ENCODE measurements at regions not wholly inside any gene's neighbourhood (a gene's known extent, or its start where the extent isn't known, plus 50 kb on each side); places are given as distances from the start of the nearest gene placed in this dataset.

DNA sequence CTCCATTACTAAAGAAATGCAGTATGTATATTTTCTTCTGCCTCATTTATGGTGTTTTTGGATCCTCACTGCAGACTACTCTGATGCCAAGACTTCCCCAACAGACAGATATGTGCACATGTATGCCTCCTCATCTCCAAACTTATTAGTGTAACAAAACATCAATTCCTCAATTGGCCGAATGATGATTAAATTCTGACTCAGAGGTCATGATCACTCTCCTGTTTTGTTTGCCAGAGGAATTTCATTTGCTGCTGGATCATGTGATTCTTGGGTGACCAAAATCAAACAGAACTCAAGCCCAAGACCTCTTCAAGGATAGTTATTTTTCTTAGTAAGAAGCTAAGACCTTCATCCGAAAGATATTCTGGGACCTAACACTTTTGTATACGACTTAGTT lies 227.6 kb downstream of the LMO4 start:
- no peaks in the 10 kb centered on the region for H3K9me3 Mint-ChIP-seq
- no peak overlapping the region for H3K27ac Mint-ChIP-seq
- no peaks in the 10 kb centered on the region for H3K36me3 Mint-ChIP-seq
- H3K4me1 Mint-ChIP-seq, result no peaks in the 10 kb centered on the region
- ATAC-seq, result no peak
- H3K27me3 Mint-ChIP-seq, result no peaks in the 10 kb centered on the region
- no peak overlapping the region for H3K4me3 Mint-ChIP-seq

- no peaks in the 10 kb centered on the region for H3K9me3 Mint-ChIP-seq
- no peaks in the 10 kb centered on the region for H3K27me3 Mint-ChIP-seq
- ATAC-seq, result no peak
- no peaks in the 10 kb centered on the region for H3K4me1 Mint-ChIP-seq
- H3K4me3 Mint-ChIP-seq, result no peak overlapping the region
- no peaks in the 10 kb centered on the region for H3K36me3 Mint-ChIP-seq
- no peak overlapping the region for H3K27ac Mint-ChIP-seq
Measured at GRCh38 chr1:87558921-87559320, 230.2 kb downstream of the LMO4 start.

GRCh38 chr1:87560137-87560536 lies 231.5 kb downstream of the LMO4 start:
- Mint-ChIP-seq H3K4me1 (no peaks in the 10 kb centered on the region), H3K4me3 (no peak overlapping the region), H3K9me3 (no peaks in the 10 kb centered on the region), H3K27ac (no peak overlapping the region), H3K36me3 (no peaks in the 10 kb centered on the region), H3K27me3 (no peaks in the 10 kb centered on the region)
- ATAC-seq, result no peak

GRCh38 chr1:87560601-87561360 lies 232.1 kb downstream of the LMO4 start:
- Mint-ChIP-seq H3K4me1 (no peaks in the 10 kb centered on the region), H3K4me3 (no peak overlapping the region), H3K36me3 (no peaks in the 10 kb centered on the region), H3K27me3 (no peaks in the 10 kb centered on the region), H3K9me3 (no peaks in the 10 kb centered on the region), H3K27ac (no peak overlapping the region)
- ATAC-seq, result no peak

DNA sequence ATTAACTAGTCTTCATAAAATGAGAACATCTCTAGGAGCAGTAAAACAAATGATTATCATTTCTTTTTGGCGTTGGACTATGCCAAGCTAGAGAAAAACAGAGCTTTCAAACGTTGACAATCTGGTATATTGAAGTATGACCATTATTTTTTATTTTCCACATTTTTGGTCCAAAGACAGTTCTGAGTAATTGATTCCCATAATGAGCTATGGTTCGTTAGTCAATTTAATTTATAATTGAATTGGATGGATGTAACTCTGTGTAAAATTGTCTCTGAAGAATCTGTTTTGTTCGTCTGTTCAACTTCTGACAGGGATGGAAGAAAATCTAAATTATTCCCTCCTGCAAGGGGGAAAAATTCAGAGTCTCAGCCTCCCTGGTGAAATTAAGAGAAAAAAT lies 234.5 kb downstream of the LMO4 start:
- H3K4me1 Mint-ChIP-seq, result no peaks in the 10 kb centered on the region
- H3K27me3 Mint-ChIP-seq, result no peaks in the 10 kb centered on the region
- H3K36me3 Mint-ChIP-seq, result no peaks in the 10 kb centered on the region
- H3K4me3 Mint-ChIP-seq, result no peak overlapping the region
- ATAC-seq, result no peak
- H3K27ac Mint-ChIP-seq, result no peak overlapping the region
- no peaks in the 10 kb centered on the region for H3K9me3 Mint-ChIP-seq

GRCh38 chr1:87565861-87566260 lies 237.2 kb downstream of the LMO4 start:
- Mint-ChIP-seq H3K4me3 (no peak overlapping the region), H3K4me1 (no peaks in the 10 kb centered on the region), H3K27me3 (no peaks in the 10 kb centered on the region), H3K27ac (no peak overlapping the region), H3K36me3 (no peaks in the 10 kb centered on the region), H3K9me3 (no peaks in the 10 kb centered on the region)
- ATAC-seq, result no peak

GRCh38 chr1:87568005-87568404 lies 239.3 kb downstream of the LMO4 start:
- H3K4me1 Mint-ChIP-seq, result no peaks in the 10 kb centered on the region
- no peak overlapping the region for H3K27ac Mint-ChIP-seq
- no peaks in the 10 kb centered on the region for H3K36me3 Mint-ChIP-seq
- no peaks in the 10 kb centered on the region for H3K9me3 Mint-ChIP-seq
- no peak for ATAC-seq
- H3K27me3 Mint-ChIP-seq, result no peaks in the 10 kb centered on the region
- H3K4me3 Mint-ChIP-seq, result no peak overlapping the region

DNA sequence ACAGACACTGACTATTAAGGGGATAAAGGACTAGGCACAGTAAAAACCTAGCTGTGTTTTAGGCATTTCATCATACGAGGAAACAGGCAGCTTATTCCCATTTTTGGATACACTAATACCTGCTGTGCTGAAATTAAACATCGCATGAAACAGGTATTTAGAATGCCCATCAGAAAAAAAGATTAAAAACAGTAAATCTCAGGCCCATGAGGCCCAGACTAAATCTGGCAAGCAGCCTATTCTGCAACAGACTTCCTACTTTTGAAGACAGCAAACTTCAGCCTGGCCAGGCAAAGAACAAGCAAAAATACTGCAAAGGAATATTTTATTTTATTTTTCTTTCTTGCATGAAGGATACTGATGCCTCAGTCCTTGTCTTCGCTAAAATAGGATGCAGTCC lies 240.2 kb downstream of the LMO4 start:
- no peaks in the 10 kb centered on the region for H3K27me3 Mint-ChIP-seq
- H3K27ac Mint-ChIP-seq, result no peak overlapping the region
- H3K36me3 Mint-ChIP-seq, result no peaks in the 10 kb centered on the region
- no peaks in the 10 kb centered on the region for H3K4me1 Mint-ChIP-seq
- ATAC-seq, result no peak
- no peaks in the 10 kb centered on the region for H3K9me3 Mint-ChIP-seq
- H3K4me3 Mint-ChIP-seq, result no peak overlapping the region

DNA sequence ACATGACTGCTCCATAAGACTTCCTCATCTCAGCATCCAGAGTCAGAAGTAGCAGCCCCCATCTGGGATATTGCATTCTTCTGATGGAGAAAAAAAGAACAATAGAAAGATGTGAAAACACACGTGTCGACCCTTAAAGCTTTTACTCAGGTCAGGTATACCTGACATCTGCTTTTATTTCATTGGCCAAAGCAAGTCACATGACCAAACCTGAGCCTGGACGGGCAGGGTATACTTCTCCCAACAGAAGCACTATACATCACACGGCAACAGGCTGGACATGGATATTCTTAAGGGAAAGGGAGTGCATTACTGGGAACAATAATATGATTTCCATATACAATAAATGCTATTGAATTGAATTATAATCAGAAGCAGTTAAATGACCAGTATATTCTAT lies 243.3 kb downstream of the LMO4 start:
- Mint-ChIP-seq H3K27me3 (no peaks in the 10 kb centered on the region), H3K4me1 (no peaks in the 10 kb centered on the region)

DNA sequence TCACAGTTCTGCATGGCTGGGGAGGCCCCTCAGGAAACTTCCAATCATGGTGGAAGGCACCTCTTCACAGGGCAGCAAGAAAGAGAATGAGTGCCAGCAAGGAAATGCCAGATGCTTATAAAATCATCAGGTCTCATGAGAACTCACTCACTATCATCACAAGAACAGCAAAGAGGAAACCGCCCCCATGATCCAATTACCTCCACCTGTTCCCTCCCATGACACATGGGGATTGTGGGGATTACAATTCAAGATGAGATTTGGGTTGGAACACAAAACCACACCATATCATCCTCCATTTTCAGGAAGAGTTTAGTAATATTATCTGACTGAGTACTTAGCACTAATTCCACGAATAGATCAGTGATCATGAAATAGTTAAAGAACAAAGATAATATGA lies 244.2 kb downstream of the LMO4 start:
- Mint-ChIP-seq H3K4me1 (no peaks in the 10 kb centered on the region), H3K27ac (no peak overlapping the region), H3K27me3 (no peaks in the 10 kb centered on the region), H3K9me3 (no peaks in the 10 kb centered on the region), H3K4me3 (no peak overlapping the region), H3K36me3 (no peaks in the 10 kb centered on the region)
- ATAC-seq, result no peak

More for the DNA sequence above, 243.3 kb downstream of the LMO4 start:
- no peaks in the 10 kb centered on the region for H3K9me3 Mint-ChIP-seq
- H3K36me3 Mint-ChIP-seq, result no peaks in the 10 kb centered on the region
- no peak overlapping the region for H3K27ac Mint-ChIP-seq
- no peak for ATAC-seq
- H3K4me3 Mint-ChIP-seq, result no peak overlapping the region

- no peak overlapping the region for H3K4me3 Mint-ChIP-seq
- no peaks in the 10 kb centered on the region for H3K9me3 Mint-ChIP-seq
- H3K27ac Mint-ChIP-seq, result no peak overlapping the region
Measured at GRCh38 chr1:87575528-87575927, 246.8 kb downstream of the LMO4 start.

DNA sequence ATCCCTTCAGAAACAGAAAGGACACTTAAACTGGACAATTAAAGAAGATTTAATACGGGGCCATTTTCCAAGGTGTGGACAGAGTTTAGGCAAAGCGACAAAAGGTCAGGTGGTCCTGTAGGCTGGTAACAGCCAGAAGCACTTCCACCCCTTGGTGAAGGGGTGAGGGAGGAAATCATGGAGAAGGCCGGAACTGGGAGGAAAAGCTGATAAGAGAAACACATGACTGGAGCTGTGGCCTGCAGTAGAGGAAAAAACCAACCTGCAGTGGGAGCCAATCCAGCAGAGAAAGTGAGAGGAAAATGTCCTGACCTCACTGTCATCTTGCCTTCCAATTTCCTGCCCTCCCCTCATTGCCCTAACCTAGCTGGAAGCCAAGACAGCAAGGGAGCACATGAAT lies 249.8 kb downstream of the LMO4 start:
- H3K27me3 Mint-ChIP-seq, result no peaks in the 10 kb centered on the region
- H3K4me3 Mint-ChIP-seq, result no peak overlapping the region
- H3K4me1 Mint-ChIP-seq, result no peaks in the 10 kb centered on the region
- H3K9me3 Mint-ChIP-seq, result no peaks in the 10 kb centered on the region
- no peak for ATAC-seq
- H3K27ac Mint-ChIP-seq, result no peak overlapping the region
- no peaks in the 10 kb centered on the region for H3K36me3 Mint-ChIP-seq

More at GRCh38 chr1:87575528-87575927, 246.8 kb downstream of the LMO4 start:
- Mint-ChIP-seq H3K4me1 (no peaks in the 10 kb centered on the region), H3K27me3 (no peaks in the 10 kb centered on the region), H3K36me3 (no peaks in the 10 kb centered on the region)
- no peak for ATAC-seq

DNA sequence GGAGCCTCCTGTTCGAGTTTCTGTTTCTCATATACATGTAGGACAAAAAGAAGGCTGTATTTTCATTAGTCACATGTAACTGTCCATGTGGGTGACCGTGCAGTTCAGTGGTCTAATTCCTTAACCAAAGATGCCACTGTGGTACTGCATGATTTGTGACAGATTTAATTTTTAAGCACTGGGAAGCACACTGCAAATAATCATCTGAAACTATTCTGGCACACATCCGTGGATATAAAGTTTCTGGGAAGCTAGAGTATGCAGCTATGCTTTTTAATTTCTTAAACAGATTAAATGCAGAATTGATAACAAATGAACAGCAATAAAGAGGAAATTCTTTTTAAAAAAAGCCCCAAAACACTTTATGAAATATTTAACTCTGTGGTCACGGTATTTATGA lies 254.8 kb downstream of the LMO4 start:
- H3K4me1 Mint-ChIP-seq, result peaks cover 17% of the 10 kb centered on the region
- H3K36me3 Mint-ChIP-seq, result no peaks in the 10 kb centered on the region
- H3K27ac Mint-ChIP-seq, result no peak overlapping the region
- no peak for ATAC-seq
- no peaks in the 10 kb centered on the region for H3K9me3 Mint-ChIP-seq
- H3K4me3 Mint-ChIP-seq, result no peak overlapping the region
- no peaks in the 10 kb centered on the region for H3K27me3 Mint-ChIP-seq

DNA sequence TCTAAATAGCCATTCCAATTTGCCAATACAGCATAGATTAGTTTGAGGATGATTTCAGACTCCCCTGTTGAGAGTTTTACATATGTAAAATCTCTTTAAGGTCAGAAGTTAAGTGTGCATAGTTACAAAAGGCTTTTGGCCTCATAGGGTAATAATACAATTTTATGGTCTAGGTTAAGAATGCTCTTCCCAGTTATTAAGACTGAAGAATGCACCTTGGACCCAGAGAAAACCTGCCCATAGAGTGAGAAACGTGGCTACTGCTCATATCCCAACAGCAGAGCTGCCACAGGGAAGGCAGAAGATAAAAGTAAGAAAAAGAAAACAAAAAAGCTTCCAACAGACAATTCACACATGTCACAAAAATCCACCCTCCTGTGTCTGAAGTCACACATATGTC lies 255.9 kb downstream of the LMO4 start:
- Mint-ChIP-seq H3K27ac (no peak overlapping the region), H3K36me3 (no peaks in the 10 kb centered on the region), H3K9me3 (no peaks in the 10 kb centered on the region), H3K4me3 (no peak overlapping the region), H3K27me3 (no peaks in the 10 kb centered on the region), H3K4me1 (peaks cover 22% of the 10 kb centered on the region)
- no peak for ATAC-seq

DNA sequence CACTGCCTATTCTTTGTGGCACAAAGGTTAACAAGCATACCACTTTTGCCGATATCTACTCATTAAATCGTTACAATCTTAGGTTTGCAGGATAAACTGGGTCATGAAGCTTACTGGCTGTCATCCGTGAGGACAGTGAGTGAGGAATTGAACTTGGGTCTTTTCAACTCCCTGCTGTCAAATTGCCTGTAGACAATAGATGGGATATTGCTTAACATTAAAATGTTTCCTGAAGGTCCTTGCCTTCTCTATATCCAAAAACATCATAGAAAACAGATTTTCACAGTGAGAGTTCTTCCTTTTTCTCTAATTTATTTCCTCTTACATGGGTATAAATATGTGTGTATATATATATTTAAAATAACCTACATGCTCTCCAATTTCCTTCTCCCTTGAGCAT lies 257.8 kb downstream of the LMO4 start:
- ATAC-seq, result no peak

DNA sequence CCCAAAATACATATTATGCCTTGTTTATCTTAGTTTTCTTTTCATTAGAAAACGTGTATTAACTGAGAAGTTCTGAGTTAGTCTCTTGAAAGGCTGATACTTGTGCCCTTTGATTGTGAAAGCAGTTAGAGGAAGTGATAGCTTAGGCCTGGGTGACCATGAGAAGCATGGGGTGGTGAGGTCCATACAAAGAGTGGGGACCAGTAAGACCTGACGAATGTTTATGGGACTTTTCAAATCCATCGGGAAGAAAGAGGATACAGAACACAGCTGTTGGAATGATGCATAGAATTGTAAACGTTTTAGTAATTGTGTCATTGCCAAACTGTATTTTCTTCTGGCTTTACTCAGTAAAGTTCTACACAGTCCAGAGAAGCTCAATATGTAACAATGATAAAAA lies 259.8 kb downstream of the LMO4 start:
- Mint-ChIP-seq H3K4me1 (peaks cover 54% of the 10 kb centered on the region), H3K27ac (peak overlapping the region; percentile 73), H3K36me3 (no peaks in the 10 kb centered on the region), H3K9me3 (no peaks in the 10 kb centered on the region), H3K27me3 (no peaks in the 10 kb centered on the region), H3K4me3 (no peak overlapping the region)
- peak; percentile 92 for ATAC-seq

More for the DNA sequence above, 257.8 kb downstream of the LMO4 start:
- no peaks in the 10 kb centered on the region for H3K36me3 Mint-ChIP-seq
- no peaks in the 10 kb centered on the region for H3K9me3 Mint-ChIP-seq
- H3K27me3 Mint-ChIP-seq, result no peaks in the 10 kb centered on the region
- no peak overlapping the region for H3K4me3 Mint-ChIP-seq
- H3K4me1 Mint-ChIP-seq, result peaks cover 35% of the 10 kb centered on the region
- H3K27ac Mint-ChIP-seq, result no peak overlapping the region
